GM12891 (cell line): ENCODE measurements at regions not wholly inside any gene's neighbourhood (a gene's known extent, or its start where the extent isn't known, plus 50 kb on each side); places are given as distances from the start of the nearest gene placed in this dataset.

Experiments
- DNase-seq: peaks from one replicate; pipeline ENCODE4 v3.0.0; 2011; ENCODE audit warnings: low spot score; ENCODE audit not compliant: insufficient read length
- FAIRE-seq: peaks from 2 replicates; lab custom pipeline; 2011; peaks lifted over from hg19 to GRCh38; lab: Jason Lieb, UNC
- PAX5 ChIP-seq: IDR thresholded peaks from 2 replicates; pipeline ENCODE4 v1.6.1; 2011; ENCODE audit warnings: low read length, moderate library complexity, mild to moderate bottlenecking; ENCODE audit not compliant: insufficient read depth, severe bottlenecking
- POLR2A ChIP-seq: IDR thresholded peaks from 2 replicates; pipeline ENCODE4 v1.6.1; 2011; ENCODE audit warnings: low read depth, low read length, control low read depth
- POLR2AphosphoS5 ChIP-seq: IDR thresholded peaks from 2 replicates; pipeline ENCODE4 v1.6.1; 2011; ENCODE audit warnings: low read depth, low read length, control low read depth
- POU2F2 ChIP-seq: IDR thresholded peaks from 2 replicates; pipeline ENCODE4 v1.6.1; 2011; ENCODE audit warnings: low read depth, mild to moderate bottlenecking, control low read depth, low read length, moderate library complexity
- SPI1 ChIP-seq: IDR thresholded peaks from 2 replicates; pipeline ENCODE4 v1.6.1; 2011; ENCODE audit warnings: low read depth, low read length, control low read depth
- TAF1 ChIP-seq: IDR thresholded peaks from 2 replicates; pipeline ENCODE4 v1.6.1; 2011; ENCODE audit warnings: low read depth, low read length, control low read depth

GRCh38 chr5:79873187-79873586, 117.9 kb downstream of the MTX3 start:
- TF ChIP-seq TAF1 (no peak), SPI1 (no peak), POU2F2 (no peak), POLR2A (no peak), POLR2AphosphoS5 (no peak), PAX5 (no peak)
- DNase-seq: no peak
- FAIRE-seq: no peak

- DNase-seq (no peak), FAIRE-seq (no peak)
- TF ChIP-seq SPI1: no peak
- no peak for TF ChIP-seq PAX5
- no peak for TF ChIP-seq POU2F2
- no peak for TF ChIP-seq TAF1
- TF ChIP-seq POLR2A: no peak
- no peak for TF ChIP-seq POLR2AphosphoS5
These were observed 118.8 kb downstream of the MTX3 start for GRCh38 chr5:79872291-79872690.

- FAIRE-seq (no peak), DNase-seq (no peak)
These were observed 119.5 kb downstream of the MTX3 start for GRCh38 chr5:79871364-79872120.

GRCh38 chr5:79868163-79868670, 122.8 kb downstream of the MTX3 start:
- DNase-seq: no peak
- TF ChIP-seq POLR2AphosphoS5: no peak
- no peak for TF ChIP-seq TAF1
- TF ChIP-seq POLR2A: no peak
- no peak for TF ChIP-seq PAX5
- TF ChIP-seq POU2F2: no peak
- TF ChIP-seq SPI1: no peak
- FAIRE-seq: no peak

More at GRCh38 chr5:79871364-79872120, 119.5 kb downstream of the MTX3 start:
- TF ChIP-seq POLR2A: no peak
- no peak for TF ChIP-seq PAX5
- TF ChIP-seq POU2F2: no peak
- TF ChIP-seq SPI1: no peak
- no peak for TF ChIP-seq TAF1
- no peak for TF ChIP-seq POLR2AphosphoS5

GRCh38 chr5:79865579-79865978, 125.5 kb downstream of the MTX3 start:
- DNase-seq (no peak), FAIRE-seq (no peak)
- TF ChIP-seq POLR2AphosphoS5: no peak
- no peak for TF ChIP-seq SPI1
- TF ChIP-seq POU2F2: no peak
- TF ChIP-seq PAX5: no peak
- TF ChIP-seq POLR2A: no peak
- TF ChIP-seq TAF1: no peak

GRCh38 chr5:79864364-79864763, 126.7 kb downstream of the MTX3 start:
- no peak for DNase-seq
- FAIRE-seq: no peak
- no peak for TF ChIP-seq POLR2AphosphoS5
- no peak for TF ChIP-seq POU2F2
- TF ChIP-seq SPI1: no peak
- TF ChIP-seq PAX5: no peak
- TF ChIP-seq TAF1: no peak
- no peak for TF ChIP-seq POLR2A

GRCh38 chr5:79859588-79859987, 131.5 kb downstream of the MTX3 start:
- TF ChIP-seq POLR2A (no peak), TAF1 (no peak), POU2F2 (no peak), POLR2AphosphoS5 (no peak), PAX5 (no peak), SPI1 (no peak)
- DNase-seq: no peak
- FAIRE-seq: no peak

- FAIRE-seq: no peak
- TF ChIP-seq POLR2A (no peak), TAF1 (no peak), SPI1 (no peak), PAX5 (no peak), POLR2AphosphoS5 (no peak), POU2F2 (no peak)
- no peak for DNase-seq
These were observed 132.7 kb downstream of the MTX3 start for GRCh38 chr5:79858410-79858723.

GRCh38 chr5:79857714-79858409, 133.2 kb downstream of the MTX3 start:
- peak; percentile 28 for DNase-seq
- FAIRE-seq: peak; percentile 98
- no peak for TF ChIP-seq POLR2A
- TF ChIP-seq POLR2AphosphoS5: no peak
- TF ChIP-seq SPI1: no peak
